ENCODE measurements at regions not wholly inside any gene's neighbourhood (a gene's known extent, or its start where the extent isn't known, plus 50 kb on each side); places are given as distances from the start of the nearest gene placed in this dataset.

- no peak for TF ChIP-seq POLR2AphosphoS5 (IDR thresholded peaks at IDR 0.05)
- TF ChIP-seq, protein P1, sequence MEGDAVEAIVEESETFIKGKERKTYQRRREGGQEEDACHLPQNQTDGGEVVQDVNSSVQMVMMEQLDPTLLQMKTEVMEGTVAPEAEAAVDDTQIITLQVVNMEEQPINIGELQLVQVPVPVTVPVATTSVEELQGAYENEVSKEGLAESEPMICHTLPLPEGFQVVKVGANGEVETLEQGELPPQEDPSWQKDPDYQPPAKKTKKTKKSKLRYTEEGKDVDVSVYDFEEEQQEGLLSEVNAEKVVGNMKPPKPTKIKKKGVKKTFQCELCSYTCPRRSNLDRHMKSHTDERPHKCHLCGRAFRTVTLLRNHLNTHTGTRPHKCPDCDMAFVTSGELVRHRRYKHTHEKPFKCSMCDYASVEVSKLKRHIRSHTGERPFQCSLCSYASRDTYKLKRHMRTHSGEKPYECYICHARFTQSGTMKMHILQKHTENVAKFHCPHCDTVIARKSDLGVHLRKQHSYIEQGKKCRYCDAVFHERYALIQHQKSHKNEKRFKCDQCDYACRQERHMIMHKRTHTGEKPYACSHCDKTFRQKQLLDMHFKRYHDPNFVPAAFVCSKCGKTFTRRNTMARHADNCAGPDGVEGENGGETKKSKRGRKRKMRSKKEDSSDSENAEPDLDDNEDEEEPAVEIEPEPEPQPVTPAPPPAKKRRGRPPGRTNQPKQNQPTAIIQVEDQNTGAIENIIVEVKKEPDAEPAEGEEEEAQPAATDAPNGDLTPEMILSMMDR (IDR thresholded peaks at IDR 0.05), result no peak
- TF ChIP-seq EP300 (IDR thresholded peaks at IDR 0.05), result no peak
- no peak for TF ChIP-seq POLR2A (IDR thresholded peaks at IDR 0.05; ENCODE audit: low read depth)
These were observed 77.7 kb upstream of the KLF13 start for GRCh38 chr15:31248951-31249350.
